Neuronal stem cell (in vitro differentiated cells): ENCODE measurements at regions not wholly inside any gene's neighbourhood (a gene's known extent, or its start where the extent isn't known, plus 50 kb on each side); places are given as distances from the start of the nearest gene placed in this dataset.

Experiments used
- DNase-seq: peaks from one replicate; pipeline ENCODE4 v3.0.0-alpha.2; 2013; ENCODE audit warnings: low spot score
- H2AFZ ChIP-seq: one replicate; pipeline ENCODE4 v1.6.1; 2013; ENCODE audit warnings: mild to moderate bottlenecking, low read length, inconsistent platforms
- H2AK5ac ChIP-seq: 2 replicates; pipeline ENCODE4 v1.6.1; 2013; ENCODE audit warnings: low read depth, mild to moderate bottlenecking, inconsistent platforms, low read length, moderate library complexity, mixed read lengths
- H2BK120ac ChIP-seq: 2 replicates; pipeline ENCODE4 v1.6.1; 2013; ENCODE audit warnings: low read depth, mild to moderate bottlenecking, inconsistent platforms, low read length, moderate library complexity, mixed read lengths
- H2BK12ac ChIP-seq: one replicate; pipeline ENCODE4 v1.6.1; 2013; ENCODE audit warnings: low read length, inconsistent platforms
- H2BK15ac ChIP-seq: 2 replicates; pipeline ENCODE4 v1.6.1; 2013; ENCODE audit warnings: mild to moderate bottlenecking, low read length, inconsistent platforms, mixed read lengths
- H2BK5ac ChIP-seq: one replicate; pipeline ENCODE4 v1.6.1; 2013; ENCODE audit warnings: inconsistent platforms, mild to moderate bottlenecking, low read length, moderate library complexity
- H3K14ac ChIP-seq: one replicate; pipeline ENCODE4 v1.6.1; 2013; ENCODE audit warnings: low read length, inconsistent platforms
- H3K18ac ChIP-seq: 2 replicates; pipeline ENCODE4 v1.6.1; 2013; ENCODE audit warnings: low read length, inconsistent platforms
- H3K23ac ChIP-seq: 2 replicates; pipeline ENCODE4 v1.6.1; 2013; ENCODE audit warnings: low read depth, mild to moderate bottlenecking, mixed read lengths, low read length, inconsistent platforms; ENCODE audit not compliant: poor library complexity
- H3K27ac ChIP-seq: replicated peaks from 3 replicates; pipeline ENCODE4 v1.5.1; 2013; ENCODE audit warnings: low read length, inconsistent platforms
- H3K27me3 ChIP-seq, 3 experiments: 2 replicates each; pipeline ENCODE4 v1.6.1; 2013; ENCODE audit warnings: low read length in 3 of 3, mild to moderate bottlenecking in 2 of 3, inconsistent platforms in 1 of 3, low read depth in 1 of 3, mixed read lengths in 1 of 3, moderate library complexity in 1 of 3; ENCODE audit not compliant: control insufficient read depth in 3 of 3, insufficient read depth in 3 of 3
- H3K36me3 ChIP-seq, 2 donors: replicated peaks in 1 of 2; 2 replicates each; pipeline ENCODE4 v1.6.1; 2013; ENCODE audit warnings: low read length in 2 of 2; ENCODE audit not compliant: control insufficient read depth in 2 of 2, insufficient read depth in 2 of 2
- H3K4ac ChIP-seq: 2 replicates; pipeline ENCODE4 v1.6.1; 2013; ENCODE audit warnings: inconsistent platforms, mild to moderate bottlenecking, low read length, moderate library complexity
- H3K4me1 ChIP-seq, 2 donors: 1 replicate in 1 of 2; 2 replicates in 1 of 2; pipeline ENCODE4 v1.6.1; 2013; ENCODE audit warnings: low read length in 2 of 2, low read depth in 1 of 2; ENCODE audit not compliant: control insufficient read depth in 2 of 2, insufficient read depth in 1 of 2
- H3K4me2 ChIP-seq: one replicate; pipeline ENCODE4 v1.6.1; 2013; ENCODE audit warnings: mild to moderate bottlenecking, low read length, inconsistent platforms; ENCODE audit not compliant: insufficient read depth, poor library complexity, severe bottlenecking
- H3K4me3 ChIP-seq, 2 donors: 2 replicates each; pipeline ENCODE4 v1.5.1; 2013; ENCODE audit warnings: low read length in 2 of 2, mild to moderate bottlenecking in 2 of 2, inconsistent platforms in 1 of 2, moderate library complexity in 1 of 2
- H3K79me1 ChIP-seq: one replicate; pipeline ENCODE4 v1.6.1; 2013; ENCODE audit warnings: low read depth, mild to moderate bottlenecking, inconsistent platforms, low read length, moderate library complexity
- H3K9ac ChIP-seq: one replicate; pipeline ENCODE4 v1.6.1; 2013; ENCODE audit warnings: mild to moderate bottlenecking, low read depth, low read length, inconsistent platforms; ENCODE audit not compliant: poor library complexity
- H3K9me3 ChIP-seq, 2 donors: replicated peaks in 1 of 2; 2 replicates each; pipeline versions ENCODE3 to v1.6.1; 2013; ENCODE audit warnings: low read length in 2 of 2, mild to moderate bottlenecking in 2 of 2, inconsistent platforms in 1 of 2, low read depth in 1 of 2, mixed read lengths in 1 of 2, moderate library complexity in 1 of 2; ENCODE audit not compliant: control insufficient read depth in 2 of 2, insufficient read depth in 1 of 2
- H4K8ac ChIP-seq: one replicate; pipeline ENCODE4 v1.6.1; 2013; ENCODE audit warnings: low read depth, mild to moderate bottlenecking, inconsistent platforms, low read length, moderate library complexity
- H4K91ac ChIP-seq: one replicate; pipeline ENCODE4 v1.6.1; 2013; ENCODE audit warnings: low read length, low read depth, mild to moderate bottlenecking, inconsistent platforms; ENCODE audit not compliant: poor library complexity
- WGBS, 2 donors: extraction: QIAGEN DNeasy Blood & Tissue Kit; methylation state at CpG; one replicate each; pipeline ENCODE4 v1.1.7; 2013; ENCODE audit warnings: missing lambda C conversion rate in 2 of 2, mixed read lengths in 1 of 2; ENCODE audit not compliant: insufficient read length in 2 of 2, insufficient replicate concordance in 1 of 2; ENCODE audit errors: extremely low coverage in 2 of 2; 5-methylcytosine and 5-hydroxymethylcytosine counted together

DNA sequence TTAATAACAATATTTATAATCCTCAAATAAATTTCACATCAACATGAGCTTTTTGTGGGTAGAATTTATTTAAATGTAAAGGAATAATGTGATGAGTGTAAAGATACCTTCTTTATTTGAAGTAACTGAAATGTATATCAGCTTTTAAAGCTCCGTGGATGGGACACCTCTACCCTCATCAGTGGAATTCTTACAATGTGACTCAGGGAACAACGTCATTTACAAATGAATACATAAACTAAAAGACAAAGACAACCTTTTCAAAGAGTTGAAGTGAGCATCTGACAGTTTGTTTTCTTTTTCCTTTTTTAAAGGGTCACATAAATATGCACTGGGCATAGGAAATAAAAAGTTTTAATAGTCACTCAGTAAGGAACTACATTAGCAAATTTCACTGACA, 1127.0 kb upstream of the CRIM1 start:
- no CpG with 5 or more reads among the region's 2 CpGs for WGBS, 2 donors
- H3K4me1 ChIP-seq: no peaks in the 10 kb centered on the region
- no peak overlapping the region for H2BK120ac ChIP-seq
- no peaks in the 10 kb centered on the region for H3K36me3 ChIP-seq
- no peak overlapping the region for H3K9ac ChIP-seq
- no peaks in the 10 kb centered on the region for H3K27me3 ChIP-seq
- no peak overlapping the region for H3K27ac ChIP-seq
- no peak overlapping the region for H2BK15ac ChIP-seq
- H2AFZ ChIP-seq: no peak overlapping the region
- H2BK5ac ChIP-seq: no peak overlapping the region
- no peak overlapping the region for H3K4ac ChIP-seq
- no peaks in the 10 kb centered on the region for H3K79me1 ChIP-seq
- no peak overlapping the region for H3K23ac ChIP-seq
- no peak overlapping the region for H4K91ac ChIP-seq
- H3K18ac ChIP-seq: no peak overlapping the region
- no peak overlapping the region for H3K4me3 ChIP-seq
- no peak overlapping the region for H2AK5ac ChIP-seq
- H3K14ac ChIP-seq: no peak overlapping the region
- no peak overlapping the region for H4K8ac ChIP-seq
- H3K9me3 ChIP-seq: no peaks in the 10 kb centered on the region
- DNase-seq: no peak
- H3K4me2 ChIP-seq: no peak overlapping the region
- H2BK12ac ChIP-seq: no peak overlapping the region

DNA sequence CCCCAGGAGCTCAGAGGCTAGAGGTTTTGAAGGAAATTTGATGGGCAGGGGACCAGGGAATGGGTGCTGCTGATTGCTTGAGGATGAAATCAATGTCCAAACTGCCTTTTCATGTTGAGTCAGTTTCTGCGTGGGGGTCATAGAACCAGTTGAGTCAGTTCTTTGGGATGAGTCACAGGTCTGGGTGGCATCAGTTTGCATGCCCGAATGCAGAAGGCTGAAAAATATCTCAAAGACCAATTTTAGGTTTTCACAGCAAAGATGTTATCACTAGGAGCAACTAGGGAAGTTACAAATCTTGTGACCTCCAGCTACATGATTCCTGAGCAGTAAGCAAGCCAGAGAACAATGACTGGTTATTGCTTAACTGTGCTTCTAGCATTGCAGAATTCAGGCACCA, 1135.1 kb upstream of the CRIM1 start:
- Histone ChIP-seq H3K23ac (no peak overlapping the region), H2BK12ac (no peak overlapping the region), H4K8ac (no peak overlapping the region), H4K91ac (no peak overlapping the region), H3K4me3 (no peak overlapping the region), H3K9ac (no peak overlapping the region), H2BK5ac (no peak overlapping the region), H3K27me3 (no peaks in the 10 kb centered on the region), H3K79me1 (no peaks in the 10 kb centered on the region), H3K4me2 (no peak overlapping the region), H3K14ac (no peak overlapping the region), H3K27ac (no peak overlapping the region), H3K9me3 (no peaks in the 10 kb centered on the region), H3K4ac (no peak overlapping the region), H2AFZ (no peak overlapping the region), H3K36me3 (no peaks in the 10 kb centered on the region), H2BK15ac (no peak overlapping the region), H2BK120ac (no peak overlapping the region), H3K18ac (no peak overlapping the region), H2AK5ac (no peak overlapping the region), H3K4me1 (no peaks in the 10 kb centered on the region)
- WGBS, 2 donors: no CpG with 5 or more reads among the region's 2 CpGs
- no peak for DNase-seq

DNA sequence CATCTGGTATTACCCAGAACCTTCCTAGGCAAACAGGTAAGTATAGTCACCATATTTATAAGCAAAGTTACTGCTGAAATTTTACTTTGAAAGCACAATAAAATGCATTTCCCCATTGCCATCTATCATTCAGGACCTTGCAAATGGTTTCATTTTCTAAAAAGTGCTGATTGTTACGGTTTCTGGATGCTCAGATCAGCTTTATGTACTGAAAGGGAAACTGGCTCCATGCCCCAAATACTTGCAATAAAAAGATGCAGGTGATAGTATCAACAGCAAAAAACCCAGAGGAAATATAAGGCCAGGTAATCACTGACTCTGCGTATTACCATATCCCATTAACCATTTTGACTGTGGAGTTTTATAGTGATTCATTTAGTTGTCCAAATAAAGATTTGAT, 1150.7 kb upstream of the CRIM1 start:
- Histone ChIP-seq H3K14ac (no peak overlapping the region), H2BK5ac (no peak overlapping the region), H2BK12ac (no peak overlapping the region), H2AK5ac (no peak overlapping the region), H3K9ac (no peak overlapping the region), H3K4ac (no peak overlapping the region), H4K91ac (no peak overlapping the region), H2BK15ac (no peak overlapping the region), H3K27me3 (no peaks in the 10 kb centered on the region), H2BK120ac (no peak overlapping the region), H4K8ac (no peak overlapping the region), H3K79me1 (no peaks in the 10 kb centered on the region), H3K23ac (no peak overlapping the region), H3K4me1 (no peaks in the 10 kb centered on the region), H3K36me3 (no peaks in the 10 kb centered on the region), H3K18ac (no peak overlapping the region), H3K4me3 (no peak overlapping the region), H3K4me2 (no peak overlapping the region), H3K9me3 (no peaks in the 10 kb centered on the region), H3K27ac (no peak overlapping the region), H2AFZ (no peak overlapping the region)
- WGBS, 2 donors: no CpG with 5 or more reads among the region's 2 CpGs
- DNase-seq: no peak

DNA sequence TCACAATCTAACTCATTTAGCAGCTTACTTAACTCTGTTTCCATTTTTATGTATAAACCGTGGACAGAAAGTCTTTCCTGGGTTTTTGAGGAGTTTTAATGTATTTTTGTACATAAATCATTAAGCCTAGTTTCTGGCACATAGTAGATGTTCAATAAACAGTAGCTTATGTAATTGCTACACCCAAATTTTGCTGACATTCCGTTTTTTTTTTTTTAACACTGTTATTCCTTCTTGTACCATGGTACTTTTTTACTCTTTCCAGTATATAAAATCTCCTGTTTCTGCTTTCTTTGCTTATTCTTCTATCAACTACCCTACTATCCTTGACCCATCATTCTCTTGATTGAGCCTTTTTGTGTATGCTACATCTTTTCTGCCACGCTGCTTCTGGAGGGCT, 1151.3 kb upstream of the CRIM1 start:
- Histone ChIP-seq H3K4ac (no peak overlapping the region), H2AK5ac (no peak overlapping the region), H4K91ac (no peak overlapping the region), H3K14ac (no peak overlapping the region), H3K9me3 (no peaks in the 10 kb centered on the region), H4K8ac (no peak overlapping the region), H3K23ac (no peak overlapping the region), H3K27ac (no peak overlapping the region), H2AFZ (no peak overlapping the region), H3K4me2 (no peak overlapping the region), H3K79me1 (no peaks in the 10 kb centered on the region), H2BK12ac (no peak overlapping the region), H2BK120ac (no peak overlapping the region), H3K4me1 (no peaks in the 10 kb centered on the region), H3K36me3 (no peaks in the 10 kb centered on the region), H2BK5ac (no peak overlapping the region), H3K4me3 (no peak overlapping the region), H2BK15ac (no peak overlapping the region), H3K18ac (no peak overlapping the region), H3K27me3 (no peaks in the 10 kb centered on the region), H3K9ac (no peak overlapping the region)
- no CpG with 5 or more reads among the region's 3 CpGs for whole genome bisulfite sequencing, 2 donors
- DNase-seq: no peak
